ENCODE measurements at regions not wholly inside any gene's neighbourhood (a gene's known extent, or its start where the extent isn't known, plus 50 kb on each side); places are given as distances from the start of the nearest gene placed in this dataset.

- no peak for DNase-seq
Observed at GRCh38 chrX:139112432-139112831, 400.9 kb upstream of the FGF13 start.

DNA sequence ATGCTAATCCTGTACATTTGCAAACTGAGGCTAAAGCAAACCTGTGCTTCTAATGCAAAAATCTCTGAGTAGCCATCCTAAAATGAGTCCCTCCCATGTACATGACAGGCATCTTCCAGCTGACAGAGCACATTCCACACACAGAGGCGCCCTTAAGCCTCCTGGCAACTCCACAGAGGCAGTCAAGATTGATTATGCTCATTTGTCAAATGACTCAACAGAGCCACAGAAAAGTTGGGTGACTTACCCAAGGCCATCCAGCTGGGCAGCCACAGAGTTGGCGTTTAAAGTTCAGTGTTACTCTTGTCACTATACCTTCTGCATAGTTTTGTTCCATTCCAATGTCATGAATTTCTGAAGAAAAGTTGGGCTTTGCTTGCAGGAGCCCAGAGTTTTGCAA lies 394.6 kb upstream of the FGF13 start:
- DNase-seq = peak; percentile 1

DNA sequence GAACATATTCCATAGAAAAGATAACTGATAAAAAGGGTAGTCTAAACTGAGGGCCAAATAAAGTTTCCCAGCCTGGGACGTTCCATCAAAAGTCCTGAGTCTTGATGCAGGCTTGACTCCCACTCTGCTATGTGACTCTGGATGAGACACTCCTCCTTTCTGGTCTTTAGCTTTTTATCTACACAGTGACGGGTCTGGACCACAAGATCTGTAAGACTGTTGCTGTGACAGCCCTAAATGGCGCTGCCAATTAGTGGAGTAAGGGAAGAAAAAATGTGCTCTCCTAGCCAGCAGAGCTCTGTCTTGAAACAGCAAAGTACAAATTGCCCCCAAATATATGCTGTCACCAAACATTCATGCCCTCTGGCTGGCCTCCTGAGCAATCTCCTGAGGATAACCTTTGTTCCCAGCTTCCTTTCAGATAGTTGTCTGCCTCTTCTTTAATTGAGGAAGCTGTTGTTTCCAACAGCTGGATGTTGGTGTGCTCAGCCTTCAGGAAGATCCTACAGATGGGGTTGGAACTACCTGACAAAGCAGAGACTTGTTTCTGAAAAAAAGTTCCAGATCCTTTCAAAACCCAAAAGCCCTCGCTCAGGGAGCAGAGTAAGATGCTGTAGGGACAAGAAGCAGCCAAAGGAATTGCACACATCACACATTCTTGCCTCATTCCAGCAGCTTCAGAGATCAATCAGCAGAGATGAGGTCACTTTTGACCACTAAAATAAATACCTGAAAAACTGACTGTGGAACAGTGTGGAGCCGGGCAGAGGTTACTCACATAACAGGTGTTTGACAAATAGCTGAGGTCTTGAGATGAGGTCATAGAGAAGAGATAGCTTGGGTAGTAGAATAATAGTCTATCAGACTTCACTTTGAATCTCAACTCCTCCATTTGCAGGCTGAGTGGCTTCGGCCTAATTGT lies 383.4 kb upstream of the FGF13 start:
- no peak for DNase-seq

GRCh38 chrX:139093201-139093600 lies 381.7 kb upstream of the FGF13 start:
- no peak for DNase-seq

DNA sequence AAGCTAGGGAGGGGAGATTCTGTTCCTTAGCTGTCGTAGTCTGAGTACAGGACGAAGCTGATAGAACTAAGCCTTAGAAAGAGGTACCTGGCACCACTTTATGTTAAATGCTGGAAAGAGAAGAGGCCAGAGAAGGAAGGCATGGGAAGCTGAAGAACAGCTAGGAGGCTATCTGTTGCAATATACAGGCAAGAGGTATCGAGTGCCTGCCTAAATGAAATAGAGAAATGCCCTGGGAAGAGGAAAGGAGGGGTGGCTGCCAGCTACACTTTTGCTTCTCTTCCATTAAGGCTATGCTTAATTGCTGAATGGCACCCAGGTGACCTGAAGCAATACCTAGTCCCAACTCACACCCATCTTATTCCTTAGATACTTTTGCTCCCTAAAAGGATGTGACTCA lies 380.4 kb upstream of the FGF13 start:
- DNase-seq = no peak

DNA sequence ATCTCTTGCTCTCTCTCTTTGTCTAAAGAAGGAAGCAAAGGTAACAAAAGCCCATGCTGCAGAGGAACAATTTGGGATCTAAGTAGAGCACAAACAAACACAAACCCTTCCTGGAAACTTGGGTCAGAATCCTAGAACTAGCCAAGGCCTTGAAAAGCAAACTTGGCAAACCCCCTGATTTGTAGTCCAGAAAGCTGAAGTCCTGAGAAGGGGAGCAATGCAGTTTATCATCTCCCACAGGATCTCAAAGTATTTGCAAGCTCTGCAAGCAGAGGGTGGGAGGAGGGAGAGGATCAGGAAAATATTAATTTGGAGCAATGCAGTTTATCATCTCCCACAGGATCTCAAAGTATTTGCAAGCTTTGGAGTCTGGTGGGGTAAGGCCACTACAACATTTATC lies 379.5 kb upstream of the FGF13 start:
- no peak for DNase-seq

DNA sequence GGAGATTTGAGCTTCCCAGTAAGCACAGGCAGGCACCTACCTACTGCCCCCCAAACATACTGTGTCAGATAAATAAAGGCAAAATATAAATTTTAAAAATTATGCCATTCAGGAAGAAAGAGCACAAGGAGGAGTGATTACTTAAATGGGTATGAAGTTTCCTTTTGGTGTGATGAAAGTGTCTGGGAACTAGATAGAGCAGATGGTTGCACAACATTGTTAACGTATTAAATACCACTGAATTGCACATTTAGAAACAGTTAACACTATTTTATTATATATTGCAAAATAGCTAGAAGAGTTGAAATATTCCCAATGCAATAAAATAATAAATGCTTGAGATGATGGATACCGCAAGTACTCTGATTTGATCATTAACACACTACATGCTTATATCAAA lies 374.7 kb upstream of the FGF13 start:
- peak; percentile 1 for DNase-seq

DNA sequence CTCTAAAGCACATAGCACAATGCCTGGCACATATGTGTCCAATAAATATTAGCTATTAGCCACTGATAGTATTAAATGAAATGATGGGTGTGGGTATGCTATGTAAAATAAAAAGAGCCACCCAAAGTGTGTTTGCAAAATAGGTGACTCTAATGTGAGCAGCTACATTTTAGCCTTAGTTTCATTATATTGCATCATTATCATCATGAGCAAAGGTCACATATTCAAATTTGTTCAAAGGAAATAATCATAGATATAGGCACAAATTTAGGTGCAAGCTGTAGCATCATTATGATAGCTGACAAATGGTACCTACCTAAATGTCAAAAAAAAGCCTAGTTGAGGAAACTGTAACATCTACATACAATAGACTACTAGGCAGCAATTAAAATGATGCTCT lies 373.9 kb upstream of the FGF13 start:
- no peak for DNase-seq

DNA sequence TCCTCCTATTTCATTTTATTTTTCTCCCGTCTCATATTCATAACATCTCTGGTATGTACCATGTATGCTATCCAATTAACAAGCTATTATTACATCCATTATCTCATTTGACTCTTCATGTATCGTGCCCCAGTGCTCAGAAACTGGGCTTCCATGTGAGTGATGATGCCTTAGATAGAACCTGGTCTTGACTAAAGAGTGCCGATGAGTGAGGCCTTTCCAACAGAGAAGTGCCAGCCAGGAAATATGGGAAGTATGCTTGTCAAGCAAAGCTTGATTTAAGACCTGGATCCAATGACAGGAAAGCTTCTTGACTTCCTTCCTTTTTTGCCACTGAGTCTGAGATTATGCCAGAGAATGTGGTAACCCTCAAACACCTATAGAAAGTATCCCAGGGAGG lies 371.7 kb upstream of the FGF13 start:
- DNase-seq = no peak

DNA sequence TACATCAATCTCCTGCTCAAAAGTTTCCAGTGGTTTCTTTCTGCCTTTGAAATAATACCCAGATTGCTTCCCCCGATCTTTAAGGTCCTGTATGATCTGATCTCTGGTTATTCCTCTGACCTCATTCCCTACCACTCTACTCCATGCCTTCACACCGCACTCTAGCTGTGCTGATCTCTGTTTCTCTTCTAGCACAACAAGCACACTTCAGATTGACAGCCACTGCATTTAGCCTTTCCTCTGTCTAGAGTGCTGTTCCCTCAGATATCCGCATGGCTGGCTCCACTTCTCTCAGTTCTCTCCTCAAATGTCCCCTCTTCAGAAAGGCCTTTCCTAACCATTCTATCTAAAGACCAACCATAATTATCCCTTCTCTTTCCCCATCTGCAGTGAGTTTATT lies 370.4 kb upstream of the FGF13 start:
- no peak for DNase-seq

DNA sequence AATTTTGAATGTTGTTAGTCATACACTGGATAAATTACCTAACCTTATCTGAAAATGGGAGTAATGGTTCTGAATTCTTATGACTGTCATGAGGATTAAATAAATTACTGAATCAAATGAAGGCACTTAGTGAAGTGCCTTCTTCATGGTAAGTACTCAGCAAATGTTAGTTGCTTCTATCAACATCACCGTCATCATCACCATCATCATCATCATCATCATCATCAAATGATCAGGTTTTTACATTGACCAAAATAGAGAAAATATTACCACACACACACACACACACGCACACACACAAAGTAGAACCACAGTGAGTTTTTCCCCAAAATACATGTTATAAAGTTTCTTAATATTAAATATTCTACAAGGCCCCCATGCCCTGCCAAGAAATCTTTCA lies 368.3 kb upstream of the FGF13 start:
- no peak for DNase-seq

DNA sequence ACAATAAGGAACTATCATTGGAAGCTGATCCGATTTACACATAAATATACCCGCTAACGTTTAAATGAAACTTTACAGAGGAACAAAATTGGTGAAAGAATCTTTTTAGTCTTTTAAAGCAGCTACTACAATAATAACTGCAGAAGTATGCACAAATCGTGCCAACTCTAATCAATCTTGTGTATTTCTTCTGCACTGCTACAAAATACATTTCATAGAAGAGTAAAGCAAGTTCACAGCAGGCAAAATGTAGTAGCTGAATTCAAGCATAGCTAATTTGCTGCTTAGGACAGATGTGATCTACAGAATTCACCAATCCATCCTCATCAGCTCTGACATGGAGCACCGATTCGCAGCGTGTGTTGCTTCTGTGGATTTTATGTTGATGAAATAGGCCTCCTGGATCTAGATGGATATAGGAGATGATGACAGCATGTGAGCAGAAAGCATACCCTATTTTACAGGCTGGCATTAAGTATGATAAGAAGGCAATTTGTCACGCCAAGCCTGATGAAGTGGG lies 367.3 kb upstream of the FGF13 start:
- DNase-seq = no peak

- DNase-seq = no peak
Observed at GRCh38 chrX:139078342-139078741, 366.8 kb upstream of the FGF13 start.

- no peak for DNase-seq
Observed at GRCh38 chrX:139077281-139078250, 366.0 kb upstream of the FGF13 start.

DNA sequence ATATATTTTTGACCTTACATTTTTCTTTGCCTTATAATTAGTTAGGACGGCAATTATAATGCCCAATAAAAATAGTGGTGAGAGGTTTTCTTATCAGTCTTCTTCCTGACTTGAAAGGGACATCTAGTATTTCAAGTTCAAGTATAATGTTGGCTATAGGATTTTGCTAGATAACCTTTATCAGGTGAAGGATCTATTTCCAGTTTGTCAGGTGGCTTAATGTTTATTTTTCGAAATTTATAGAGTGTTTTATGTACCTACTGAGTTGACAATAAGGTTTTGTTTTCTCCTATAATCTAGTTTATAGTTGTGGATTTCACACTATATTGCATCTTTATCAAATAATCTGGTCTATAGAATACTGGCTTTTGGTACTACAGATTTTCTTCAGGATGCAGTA lies 351.8 kb upstream of the FGF13 start:
- no peak for DNase-seq

DNA sequence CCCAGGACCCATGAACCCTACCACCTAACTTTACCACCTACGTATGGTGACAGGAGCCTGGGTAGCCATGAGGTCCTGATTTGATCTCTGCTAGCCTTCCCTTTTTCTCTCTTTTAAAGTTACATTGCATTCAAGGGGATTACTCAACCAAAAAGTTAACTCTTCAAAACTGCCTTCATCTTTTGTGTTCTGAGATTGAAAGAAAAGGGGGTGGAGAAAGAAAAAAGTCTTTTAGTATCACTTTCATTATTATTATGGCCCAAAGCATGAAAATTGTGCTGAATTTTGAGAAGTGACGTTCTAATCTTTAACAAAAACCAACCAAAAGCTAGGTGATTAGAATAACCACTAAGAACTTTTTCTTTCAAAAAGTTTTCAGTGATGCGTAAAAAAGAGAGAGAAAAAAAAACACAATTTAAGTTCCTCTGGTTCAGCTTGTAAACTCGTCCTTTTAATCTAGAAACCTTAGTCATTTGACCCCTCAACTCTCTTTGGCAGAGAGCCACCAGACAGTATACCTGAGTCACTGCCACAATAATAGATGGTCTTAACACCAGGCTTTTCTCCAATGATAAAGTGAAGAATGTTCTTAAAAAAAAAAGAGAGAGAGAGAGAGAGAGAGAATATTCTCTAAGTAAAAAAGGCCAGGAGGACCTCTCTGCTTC lies 347.4 kb upstream of the FGF13 start:
- DNase-seq = no peak

DNA sequence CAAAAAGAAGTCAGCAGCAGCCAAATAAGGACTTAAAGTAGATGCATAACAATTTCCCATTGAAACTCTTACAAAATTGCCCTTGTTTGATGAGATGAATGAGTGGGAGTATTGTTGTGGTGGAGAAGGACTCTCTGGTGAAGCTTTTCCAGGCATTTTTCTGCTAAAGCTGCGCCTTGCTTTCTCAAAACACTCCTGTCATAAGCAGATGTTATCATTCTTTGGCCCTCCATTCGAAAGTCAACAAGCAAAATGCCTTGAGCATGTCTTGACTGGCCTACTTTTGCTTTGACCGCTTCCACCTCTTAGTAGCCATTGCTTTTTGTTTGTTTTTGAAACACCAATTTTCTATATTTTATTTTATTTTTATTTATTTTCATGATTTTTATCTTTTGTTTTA lies 340.9 kb upstream of the FGF13 start:
- no peak for DNase-seq

GRCh38 chrX:139049465-139049864 lies 337.9 kb upstream of the FGF13 start:
- no peak for DNase-seq

GRCh38 chrX:139044680-139045079 lies 333.2 kb upstream of the FGF13 start:
- no peak for DNase-seq

- no peak for DNase-seq
Observed at GRCh38 chrX:139039041-139039440, 327.5 kb upstream of the FGF13 start.

- DNase-seq = no peak
Observed at GRCh38 chrX:139026811-139027210, 315.3 kb upstream of the FGF13 start.

DNA sequence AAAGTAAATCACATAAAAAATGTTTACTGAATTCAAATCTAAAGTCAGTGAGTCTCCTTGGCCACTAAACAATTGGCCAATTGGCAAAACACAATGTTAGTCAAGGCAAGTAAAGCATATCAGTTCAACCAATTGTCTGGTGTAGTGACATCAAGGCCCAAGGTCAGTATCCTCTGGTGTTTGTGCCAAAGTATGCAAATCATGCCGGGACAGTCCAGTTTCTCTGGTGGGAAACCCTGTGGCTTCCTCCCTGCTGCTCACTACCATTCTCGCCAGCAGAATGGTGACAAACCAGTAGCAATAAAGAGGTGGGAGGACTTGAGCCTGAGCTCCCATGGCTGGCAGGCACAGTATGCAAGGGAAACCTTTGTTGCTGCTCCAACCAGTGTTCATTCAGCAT lies 314.9 kb upstream of the FGF13 start:
- no peak for DNase-seq

DNA sequence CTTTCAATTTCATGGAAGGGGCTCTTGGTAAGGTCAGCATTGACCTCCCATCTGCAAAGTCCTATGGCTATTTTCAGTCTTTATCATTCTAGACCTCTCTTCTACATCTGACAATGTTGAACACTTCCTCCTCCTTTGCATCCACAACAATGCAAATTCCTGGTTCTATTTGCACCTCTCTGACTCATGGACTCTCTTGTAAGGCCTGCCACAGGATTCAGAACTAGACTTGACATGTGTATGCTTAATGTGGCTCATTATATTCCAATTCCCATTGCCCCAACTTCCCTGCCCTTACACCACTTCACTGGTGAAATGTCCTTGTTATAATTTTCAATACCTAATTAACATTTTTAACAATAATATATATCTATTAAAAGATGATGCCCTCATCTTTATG lies 314.3 kb upstream of the FGF13 start:
- no peak for DNase-seq

Measured in MV-4-11 (cell line).